DOHH2 (cell line): ENCODE measurements at regions not wholly inside any gene's neighbourhood (a gene's known extent, or its start where the extent isn't known, plus 50 kb on each side); places are given as distances from the start of the nearest gene placed in this dataset.
"Not testable (repeated sequence)": the region's sequence is repeated elsewhere in the genome, so short reads cannot be mapped to it uniquely, and the experiment has no call there.

ENCODE experiments used
- H3F3A ChIP-seq: fragments of 200-600 bp; sonication (generic), shearing (Covaris generic); 2 replicates; pipeline ENCODE4 v1.6.0; 2016; ENCODE audit warnings: antibody characterized with exemption, mild to moderate bottlenecking; ENCODE audit not compliant: control insufficient read depth, insufficient read depth
- H3K27ac ChIP-seq: fragments of 200-600 bp; sonication (generic); 2 replicates; pipeline ENCODE4 v1.5.1; 2014; ENCODE audit warnings: low read depth, mild to moderate bottlenecking, low read length, moderate library complexity
- H3K27me3 ChIP-seq: fragments of 200-600 bp; sonication (generic); 2 replicates; pipeline ENCODE4 v1.6.1; 2014; ENCODE audit warnings: mild to moderate bottlenecking, low read length, mixed read lengths; ENCODE audit not compliant: control insufficient read depth
- H3K36me3 ChIP-seq: fragments of 200-600 bp; sonication (generic); 2 replicates; pipeline ENCODE4 v1.6.1; 2014; ENCODE audit warnings: mild to moderate bottlenecking, low read length, moderate library complexity, mixed read lengths; ENCODE audit not compliant: control insufficient read depth
- H3K4me1 ChIP-seq: fragments of 200-600 bp; sonication (generic); 2 replicates; pipeline ENCODE4 v1.6.1; 2014; ENCODE audit warnings: mild to moderate bottlenecking, low read length, mixed read lengths; ENCODE audit not compliant: control insufficient read depth
- H3K4me2 ChIP-seq: fragments of 200-600 bp; sonication (generic); 2 replicates; pipeline ENCODE4 v1.6.0; 2014; ENCODE audit warnings: mild to moderate bottlenecking, low read length, moderate library complexity
- H3K4me3 ChIP-seq: fragments of 200-600 bp; sonication (generic); 2 replicates; pipeline ENCODE4 v1.5.1; 2014; ENCODE audit warnings: mild to moderate bottlenecking, low read length, mixed read lengths
- H3K79me2 ChIP-seq: fragments of 200-600 bp; sonication (generic); 2 replicates; pipeline ENCODE4 v1.6.1; 2014; ENCODE audit warnings: mild to moderate bottlenecking, low read length, mixed read lengths; ENCODE audit not compliant: control insufficient read depth
- H3K9me2 ChIP-seq: fragments of 200-600 bp; sonication (generic); replicated peaks from 2 replicates; pipeline ENCODE4 v1.6.1; 2014; ENCODE audit warnings: mild to moderate bottlenecking, low read length, mixed read lengths; ENCODE audit not compliant: control insufficient read depth
- H3K9me3 ChIP-seq: fragments of 200-600 bp; sonication (generic); 2 replicates; pipeline ENCODE4 v1.6.1; 2014; ENCODE audit warnings: antibody characterized with exemption, low read length, mixed read lengths; ENCODE audit not compliant: control insufficient read depth, insufficient read depth
- H4K20me1 ChIP-seq: fragments of 200-600 bp; sonication (generic); 2 replicates; pipeline ENCODE4 v1.6.0; 2014; ENCODE audit warnings: low read depth, mild to moderate bottlenecking, antibody characterized with exemption, low read length, moderate library complexity; ENCODE audit not compliant: control insufficient read depth, insufficient read depth
- CTCF ChIP-seq: fragments of 200-600 bp; sonication (generic); IDR thresholded peaks from one replicate; pipeline ENCODE4 v1.5.1; 2014; ENCODE audit warnings: antibody characterized with exemption, mild to moderate bottlenecking, low read depth, low read length; ENCODE audit not compliant: poor library complexity, severe bottlenecking
- EZH2phosphoT487 ChIP-seq: fragments of 200-600 bp; sonication (generic); IDR thresholded peaks from 2 replicates; pipeline ENCODE4 v1.6.1; 2017; ENCODE audit warnings: borderline replicate concordance, mild to moderate bottlenecking, antibody characterized with exemption, low read length, moderate library complexity, mixed read lengths

GRCh38 chr2:241967467-241968144, 98.1 kb downstream of the RTP5 start:
- peak overlapping the region; percentile 75 for H3K4me2 ChIP-seq
- TF ChIP-seq CTCF, result peak; percentile 15
- TF ChIP-seq EZH2phosphoT487, result no peak
- H3K27me3 ChIP-seq, result no peaks in the 10 kb centered on the region
- H3K9me2 ChIP-seq, result no peaks in the 10 kb centered on the region
- no peaks in the 10 kb centered on the region for H3K79me2 ChIP-seq
- H3K4me3 ChIP-seq, result peak overlapping the region; percentile 70
- peaks cover 60% of the 10 kb centered on the region for H3K4me1 ChIP-seq
- H3F3A ChIP-seq, result peaks cover 7% of the 10 kb centered on the region
- H3K36me3 ChIP-seq, result no peaks in the 10 kb centered on the region
- H4K20me1 ChIP-seq, result no peaks in the 10 kb centered on the region
- H3K27ac ChIP-seq, result peak overlapping the region; percentile 95
- peaks cover 6% of the 10 kb centered on the region; the same call in 1 of the 2 replicates for H3K9me3 ChIP-seq

GRCh38 chr2:241968417-241968816, 98.9 kb downstream of the RTP5 start:
- Histone ChIP-seq H3K4me3 (peak overlapping the region; percentile 70), H3K36me3 (no peaks in the 10 kb centered on the region), H3K9me3 (peaks cover 6% of the 10 kb centered on the region; the same call in 1 of the 2 replicates), H3K27me3 (no peaks in the 10 kb centered on the region), H3K4me1 (peaks cover 52% of the 10 kb centered on the region), H3K4me2 (peak overlapping the region; percentile 75), H3F3A (peaks cover 7% of the 10 kb centered on the region), H4K20me1 (no peaks in the 10 kb centered on the region), H3K9me2 (no peaks in the 10 kb centered on the region), H3K79me2 (no peaks in the 10 kb centered on the region), H3K27ac (peak overlapping the region; percentile 95)
- TF ChIP-seq CTCF (no peak), EZH2phosphoT487 (no peak)

- not testable (repeated sequence) for H3F3A ChIP-seq, H3K9me2 ChIP-seq, H3K4me3 ChIP-seq, H3K27me3 ChIP-seq, H3K79me2 ChIP-seq, H3K4me2 ChIP-seq, H3K36me3 ChIP-seq, H3K27ac ChIP-seq, H3K9me3 ChIP-seq, H4K20me1 ChIP-seq
- peaks cover 45% of the 10 kb centered on the region for H3K4me1 ChIP-seq
These were observed 99.7 kb downstream of the RTP5 start for GRCh38 chr2:241969182-241969581.

- H3K79me2 ChIP-seq, result no peaks in the 10 kb centered on the region
- no peaks in the 10 kb centered on the region for H3K9me2 ChIP-seq
- H3K9me3 ChIP-seq, result peaks cover 6% of the 10 kb centered on the region; the same call in 1 of the 2 replicates
- H4K20me1 ChIP-seq, result no peaks in the 10 kb centered on the region
- H3K4me3 ChIP-seq, result no peak overlapping the region
- no peaks in the 10 kb centered on the region for H3K36me3 ChIP-seq
- no peak overlapping the region for H3K27ac ChIP-seq
- H3K27me3 ChIP-seq, result no peaks in the 10 kb centered on the region
- no peak for TF ChIP-seq CTCF
- TF ChIP-seq EZH2phosphoT487, result no peak
- peaks cover 29% of the 10 kb centered on the region for H3K4me1 ChIP-seq
- H3F3A ChIP-seq, result peaks cover 7% of the 10 kb centered on the region
- H3K4me2 ChIP-seq, result no peak overlapping the region
These were observed 101.2 kb downstream of the RTP5 start for GRCh38 chr2:241970716-241971115.
